Lung (tissue), 11 donors: ENCODE measurements at regions not wholly inside any gene's neighbourhood (a gene's known extent, or its start where the extent isn't known, plus 50 kb on each side); places are given as distances from the start of the nearest gene placed in this dataset.

Experiments used
- ATAC-seq: fragments of 200-7000 bp; cut with Tn5 transposase; one replicate; pipeline ENCODE4 v1.9.1; 2020; ENCODE audit warnings: moderate number of reproducible peaks; ENCODE audit not compliant: insufficient read depth, low FRiP score
- DNase-seq, 3 donors: peaks; one replicate each; pipeline ENCODE4 v3.0.0-alpha.2; 2013 to 2017
- H3K27ac ChIP-seq, 2 donors: one replicate each; pipeline ENCODE4 v1.5.1; 2013; ENCODE audit warnings: mild to moderate bottlenecking in 2 of 2, moderate library complexity in 2 of 2, control low read depth in 1 of 2, inconsistent platforms in 1 of 2, low read depth in 1 of 2, low read length in 1 of 2
- H3K27me3 ChIP-seq, 3 donors: one replicate each; pipeline ENCODE4 v1.5.1; 2013; ENCODE audit warnings: low read length in 2 of 3; ENCODE audit not compliant: control insufficient read depth in 3 of 3, insufficient read depth in 3 of 3
- H3K36me3 ChIP-seq, 4 donors: one replicate each; pipeline ENCODE4 v1.5.1; 2013; ENCODE audit warnings: low read length in 4 of 4, mild to moderate bottlenecking in 1 of 4, moderate library complexity in 1 of 4; ENCODE audit not compliant: control insufficient read depth in 4 of 4, insufficient read depth in 4 of 4
- H3K4me1 ChIP-seq, 5 donors: one replicate each; pipeline ENCODE4 v1.5.1; 2013; ENCODE audit warnings: low read length in 5 of 5, mild to moderate bottlenecking in 2 of 5, moderate library complexity in 1 of 5; ENCODE audit not compliant: control insufficient read depth in 5 of 5, insufficient read depth in 5 of 5
- H3K4me3 ChIP-seq: one replicate; pipeline ENCODE4 v1.5.1; 2013; ENCODE audit warnings: mild to moderate bottlenecking, control low read depth, moderate library complexity
- H3K9ac ChIP-seq, 2 donors: one replicate each; pipeline ENCODE4 v1.5.1; 2013; ENCODE audit warnings: low read length in 2 of 2, control low read depth in 1 of 2; ENCODE audit not compliant: insufficient read depth in 1 of 2
- H3K9me3 ChIP-seq, 4 donors: one replicate each; pipeline ENCODE4 v1.5.1; 2013; ENCODE audit warnings: low read length in 3 of 4, mild to moderate bottlenecking in 1 of 4, moderate library complexity in 1 of 4; ENCODE audit not compliant: control insufficient read depth in 4 of 4, insufficient read depth in 3 of 4
- WGBS, 2 donors: extraction: QIAGEN DNeasy Blood & Tissue Kit; methylation state at CpG; one replicate each; pipeline ENCODE4 v1.1.7; 2013; 5-methylcytosine and 5-hydroxymethylcytosine counted together
- TF ChIP-seq, protein P1 (sequence below): IDR thresholded peaks from 2 replicates; pipeline ENCODE4 v1.5.1; 2012; ENCODE audit warnings: mild to moderate bottlenecking; ENCODE audit errors: control extremely low read depth, extremely low read depth
- donor health status: control.
- donor health status: control.
- donor health status: Bipolar disorder and iron deficiency.
- donor health status: healthy.
- donor health status: DM: yes; HTN: yes; CAD: no.

- no peak overlapping the region for H3K4me3 ChIP-seq
- no peaks in the 10 kb centered on the region for H3K36me3 ChIP-seq
- DNase-seq = no peak
- ATAC-seq = no peak
- H3K9me3 ChIP-seq = no peaks in the 10 kb centered on the region
- H3K27ac ChIP-seq = no peak overlapping the region
- no peaks in the 10 kb centered on the region for H3K27me3 ChIP-seq
- TF ChIP-seq, protein P1, sequence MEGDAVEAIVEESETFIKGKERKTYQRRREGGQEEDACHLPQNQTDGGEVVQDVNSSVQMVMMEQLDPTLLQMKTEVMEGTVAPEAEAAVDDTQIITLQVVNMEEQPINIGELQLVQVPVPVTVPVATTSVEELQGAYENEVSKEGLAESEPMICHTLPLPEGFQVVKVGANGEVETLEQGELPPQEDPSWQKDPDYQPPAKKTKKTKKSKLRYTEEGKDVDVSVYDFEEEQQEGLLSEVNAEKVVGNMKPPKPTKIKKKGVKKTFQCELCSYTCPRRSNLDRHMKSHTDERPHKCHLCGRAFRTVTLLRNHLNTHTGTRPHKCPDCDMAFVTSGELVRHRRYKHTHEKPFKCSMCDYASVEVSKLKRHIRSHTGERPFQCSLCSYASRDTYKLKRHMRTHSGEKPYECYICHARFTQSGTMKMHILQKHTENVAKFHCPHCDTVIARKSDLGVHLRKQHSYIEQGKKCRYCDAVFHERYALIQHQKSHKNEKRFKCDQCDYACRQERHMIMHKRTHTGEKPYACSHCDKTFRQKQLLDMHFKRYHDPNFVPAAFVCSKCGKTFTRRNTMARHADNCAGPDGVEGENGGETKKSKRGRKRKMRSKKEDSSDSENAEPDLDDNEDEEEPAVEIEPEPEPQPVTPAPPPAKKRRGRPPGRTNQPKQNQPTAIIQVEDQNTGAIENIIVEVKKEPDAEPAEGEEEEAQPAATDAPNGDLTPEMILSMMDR = no peak
- no peak overlapping the region for H3K9ac ChIP-seq
- H3K4me1 ChIP-seq = no peaks in the 10 kb centered on the region
- WGBS, 2 donors = 82 to 83% methylated on average over 2 of the region's 2 CpGs
Observed at GRCh38 chr4:167602157-167602556, 367.9 kb upstream of the SPOCK3 start.

DNA sequence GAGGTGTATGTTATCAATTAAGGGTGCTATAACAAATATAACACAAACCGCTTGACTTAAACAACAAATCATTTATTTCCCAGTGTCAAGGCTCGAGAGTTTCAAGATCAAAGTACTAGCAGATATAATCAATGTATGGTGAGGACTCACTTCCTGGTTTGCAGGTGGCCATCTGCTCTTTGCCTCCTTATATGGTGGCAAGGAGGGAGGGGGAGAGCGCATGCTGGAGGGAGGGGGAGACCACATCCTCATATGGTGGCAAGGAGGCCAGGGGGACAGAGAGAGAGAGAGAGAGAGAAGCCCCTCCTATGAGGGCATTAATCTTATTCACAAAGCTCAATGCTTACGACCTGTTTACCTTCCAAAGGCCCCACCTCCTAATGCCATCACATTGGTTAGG, 372.3 kb upstream of the SPOCK3 start:
- Histone ChIP-seq H3K27me3 (no peaks in the 10 kb centered on the region), H3K36me3 (no peaks in the 10 kb centered on the region), H3K4me1 (no peaks in the 10 kb centered on the region), H3K27ac (no peak overlapping the region), H3K4me3 (no peak overlapping the region), H3K9ac (no peak overlapping the region), H3K9me3 (no peaks in the 10 kb centered on the region)
- TF ChIP-seq, protein P1 = no peak
- no peak for DNase-seq
- WGBS, 2 donors = 58 to 67% methylated on average over 4 of the region's 4 CpGs
- no peak for ATAC-seq

DNA sequence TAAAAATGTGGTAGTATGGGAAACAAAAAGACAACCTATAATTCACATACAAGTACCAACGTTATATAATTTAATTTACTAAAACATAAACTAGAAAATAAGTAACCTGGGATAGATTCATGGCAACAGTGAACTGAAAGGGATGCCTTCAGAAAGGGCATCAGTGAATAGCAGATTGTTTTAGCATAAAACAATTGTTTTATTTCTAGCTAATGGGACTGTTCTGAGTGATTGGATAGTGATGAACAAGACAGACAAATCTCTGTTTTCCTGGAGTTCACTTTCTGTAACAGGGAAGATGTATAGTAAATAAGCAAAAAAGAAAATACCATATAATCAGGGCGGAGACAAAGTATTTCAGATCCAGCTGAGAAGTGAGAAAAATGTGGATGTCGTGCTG, 379.1 kb upstream of the SPOCK3 start:
- H3K4me3 ChIP-seq = no peak overlapping the region
- no peak overlapping the region for H3K27ac ChIP-seq
- ATAC-seq (no peak), DNase-seq (no peak)
- no peak overlapping the region for H3K9ac ChIP-seq
- WGBS, 2 donors = 73 to 82% methylated on average over 3 of the region's 3 CpGs
- no peaks in the 10 kb centered on the region for H3K36me3 ChIP-seq
- TF ChIP-seq, protein P1 = no peak
- H3K4me1 ChIP-seq = no peaks in the 10 kb centered on the region
- peaks cover 0 to 3% (median 0%) of the 10 kb centered on the region in 4 donors for H3K9me3 ChIP-seq
- no peaks in the 10 kb centered on the region for H3K27me3 ChIP-seq

GRCh38 chr4:167614866-167615265, 380.6 kb upstream of the SPOCK3 start:
- H3K36me3 ChIP-seq = no peaks in the 10 kb centered on the region
- TF ChIP-seq, protein P1 = no peak
- H3K9ac ChIP-seq = no peak overlapping the region
- DNase-seq (no peak), ATAC-seq (peak; percentile 30)
- H3K4me1 ChIP-seq = no peaks in the 10 kb centered on the region
- no peak overlapping the region for H3K27ac ChIP-seq
- H3K4me3 ChIP-seq = no peak overlapping the region
- peaks cover 0 to 3% (median 0%) of the 10 kb centered on the region in 4 donors for H3K9me3 ChIP-seq
- 62 to 67% methylated on average over 3 of the region's 3 CpGs for WGBS, 2 donors
- H3K27me3 ChIP-seq = no peaks in the 10 kb centered on the region
